HCT116 (cell line): ENCODE measurements at regions not wholly inside any gene's neighbourhood (a gene's known extent, or its start where the extent isn't known, plus 50 kb on each side); places are given as distances from the start of the nearest gene placed in this dataset.
"Not testable (repeated sequence)": the region's sequence is repeated elsewhere in the genome, so short reads cannot be mapped to it uniquely, and the experiment has no call there.

Experiments used
- ATAC-seq: fragments of 200-7000 bp; cut with Tn5 transposase; 2 replicates; pipeline ENCODE4 v1.9.1; 2020; ENCODE audit warnings: mild to moderate bottlenecking, moderate library complexity
- BruUV-seq: library from RNA; stranded (reverse); fragments of 400-500 nt; replicated peaks from 2 replicates; lab custom pipeline; 2021; lab: Mats Ljungman, UMichigan
- CTCF ChIA-PET: fragments of 300-600 bp; sonication (Branson Sonifier 250); formaldehyde crosslinking; loops from one replicate; lab custom pipeline; 2021; ENCODE audit warnings: antibody characterized with exemption; lab: Charles Lee
- POLR2A ChIA-PET: fragments of 300-600, 350-600 bp; sonication (Branson Sonifier 250); formaldehyde crosslinking; loops from one replicate; lab custom pipeline; 2021; ENCODE audit warnings: antibody characterized with exemption; lab: Charles Lee
- RAD21 ChIA-PET, 2 experiments: fragments of 300-600 bp; sonication (Branson Sonifier 250); formaldehyde crosslinking; loops; one replicate each; lab custom pipeline; 2023; ENCODE audit warnings: low total read pairs in 2 of 2; ENCODE audit not compliant: uncharacterized antibody in 2 of 2, unreplicated experiment in 2 of 2, low non-redundant PET in 1 of 2; lab: Charles Lee
- DNase-seq: peaks from one replicate; pipeline ENCODE4 v3.0.0-alpha.2; 2010; ENCODE audit warnings: low read depth, low spot score
- H2AFZ ChIP-seq: fragments of 200-600 bp; shearing (Covaris generic), sonication (generic); 2 replicates; pipeline ENCODE4 v1.6.1; 2017; ENCODE audit warnings: low read depth, mixed run types, mixed read lengths, antibody characterized with exemption, low read length; ENCODE audit not compliant: poor library complexity, severe bottlenecking
- H3K27ac ChIP-seq: 2 replicates; pipeline ENCODE4 v1.5.1; 2012; ENCODE audit warnings: low read depth, low read length
- H3K27me3 ChIP-seq: fragments of 200-600 bp; sonication (generic); 2 replicates; pipeline ENCODE4 v1.6.1; 2016; ENCODE audit warnings: mixed run types, low read length, mixed read lengths; ENCODE audit not compliant: insufficient read depth
- H3K36me3 ChIP-seq, 2 experiments: fragments of 200-500 bp in 1 of 2; fragments of 200-600 bp in 1 of 2; sonication (Bioruptor generic) in 1 of 2; sonication (generic) in 1 of 2; 2 replicates each; pipeline versions ENCODE4 v1.5.1 to v1.6.1; 2014 to 2016; ENCODE audit warnings: low read length in 2 of 2, inconsistent platforms in 1 of 2, mixed read lengths in 1 of 2, mixed run types in 1 of 2; ENCODE audit not compliant: insufficient read depth in 2 of 2, control insufficient read depth in 1 of 2
- H3K4me1 ChIP-seq, 2 experiments: fragments of 200-600 bp in 1 of 2; sonication (generic) in 1 of 2; 2 replicates each; pipeline versions ENCODE4 v1.5.1 to v1.6.1; 2012 to 2017; ENCODE audit warnings: low read length in 2 of 2, inconsistent platforms in 1 of 2, mild to moderate bottlenecking in 1 of 2, mixed read lengths in 1 of 2, mixed run types in 1 of 2, moderate library complexity in 1 of 2; ENCODE audit not compliant: insufficient read depth in 2 of 2, control insufficient read depth in 1 of 2
- H3K4me2 ChIP-seq: fragments of 200-600 bp; sonication (generic); 2 replicates; pipeline ENCODE4 v1.6.1; 2017; ENCODE audit warnings: mixed run types, low read length, mixed read lengths
- H3K4me3 ChIP-seq, 2 experiments: fragments of 200-600 bp in 1 of 2; sonication (generic) in 1 of 2; replicated peaks in 1 of 2; 2 replicates each; pipeline ENCODE4 v1.5.1; 2011 to 2016; ENCODE audit warnings: low read length in 2 of 2, control low read depth in 1 of 2, low read depth in 1 of 2, mild to moderate bottlenecking in 1 of 2, mixed read lengths in 1 of 2, mixed run types in 1 of 2
- H3K79me2 ChIP-seq: fragments of 200-600 bp; sonication (generic); 2 replicates; pipeline ENCODE4 v1.6.1; 2017; ENCODE audit warnings: mild to moderate bottlenecking, mixed run types, low read length, moderate library complexity, mixed read lengths; ENCODE audit not compliant: insufficient read depth
- H3K9ac ChIP-seq: fragments of 200-600 bp; sonication (generic); 2 replicates; pipeline ENCODE4 v1.6.1; 2016; ENCODE audit warnings: low read length, mixed read lengths
- H3K9me2 ChIP-seq: fragments of 200-600 bp; sonication (generic), shearing (Covaris generic); 2 replicates; pipeline ENCODE4 v1.6.1; 2017; ENCODE audit warnings: mixed run types, mild to moderate bottlenecking, moderate library complexity; ENCODE audit not compliant: insufficient read depth
- H3K9me3 ChIP-seq, 2 experiments: fragments of 200-500 bp in 1 of 2; fragments of 200-600 bp in 1 of 2; sonication (Bioruptor generic) in 1 of 2; sonication (generic) in 1 of 2; 2 replicates each; pipeline ENCODE4 v1.6.1; 2014 to 2017; ENCODE audit warnings: low read length in 2 of 2, mixed read lengths in 2 of 2, inconsistent platforms in 1 of 2, low read depth in 1 of 2, mild to moderate bottlenecking in 1 of 2, mixed run types in 1 of 2, moderate library complexity in 1 of 2; ENCODE audit not compliant: control insufficient read depth in 1 of 2, insufficient read depth in 1 of 2
- H4K20me1 ChIP-seq: fragments of 200-600 bp; sonication (generic), shearing (Covaris generic); 2 replicates; pipeline ENCODE4 v1.6.1; 2017; ENCODE audit warnings: mixed run types, mild to moderate bottlenecking, moderate library complexity; ENCODE audit not compliant: insufficient read depth
- ATF3 ChIP-seq: IDR thresholded peaks from 2 replicates; pipeline ENCODE4 v1.6.1; 2012
- POLR2AphosphoS5 ChIP-seq: IDR thresholded peaks from 2 replicates; pipeline ENCODE4 v1.6.1; 2011; ENCODE audit warnings: mild to moderate bottlenecking, low read depth, low read length, moderate library complexity
- intact Hi-C: fragments of 100-400 bp; cut with micrococcal nuclease; formaldehyde crosslinking; loops from 2 replicates; pipeline ENCODE4 v1.10.0; 2022

GRCh38 chr14:84099560-84099959 is 1430.4 kb upstream of the FLRT2 start:
- DNase-seq, BruUV-seq, H2AFZ ChIP-seq, H3K4me2 ChIP-seq, H4K20me1 ChIP-seq, RAD21 ChIA-PET, H3K4me1 ChIP-seq, H3K36me3 ChIP-seq, H3K79me2 ChIP-seq, H3K9me2 ChIP-seq, ATAC-seq, H3K27ac ChIP-seq, H3K27me3 ChIP-seq, intact Hi-C loops, H3K4me3 ChIP-seq, H3K9me3 ChIP-seq, H3K9ac ChIP-seq, POLR2A ChIA-PET, CTCF ChIA-PET: not testable (repeated sequence)

- RAD21 ChIA-PET: no interaction called here
- no peak overlapping the region for H3K9ac ChIP-seq
- H3K27me3 ChIP-seq: no peaks in the 10 kb centered on the region
- DNase-seq: no peak
- H4K20me1 ChIP-seq: no peaks in the 10 kb centered on the region
- ATAC-seq: no peak
- POLR2A ChIA-PET: no interaction called here
- CTCF ChIA-PET: no interaction called here
- no peaks in the 10 kb centered on the region for H3K4me1 ChIP-seq
- H3K27ac ChIP-seq: no peak overlapping the region
- no peak overlapping the region for H2AFZ ChIP-seq
- peaks cover 5 to 13% of the 10 kb centered on the region in 2 experiments; a peak in 2 of 4 replicates for H3K9me3 ChIP-seq
- no peak for TF ChIP-seq POLR2AphosphoS5
- no peak for TF ChIP-seq ATF3
- no peaks in the 10 kb centered on the region for H3K9me2 ChIP-seq
- no peaks in the 10 kb centered on the region for H3K36me3 ChIP-seq
- H3K4me3 ChIP-seq: no peak overlapping the region
- intact Hi-C loops: no loop called here
- no TSS peak for BruUV-seq
- H3K4me2 ChIP-seq: no peak overlapping the region
- H3K79me2 ChIP-seq: no peaks in the 10 kb centered on the region
Observed at GRCh38 chr14:84107835-84108343, 1422.1 kb upstream of the FLRT2 start.
